H1 (cell line): ENCODE measurements at regions not wholly inside any gene's neighbourhood (a gene's known extent, or its start where the extent isn't known, plus 50 kb on each side); places are given as distances from the start of the nearest gene placed in this dataset.

Source experiments
- BCL11A ChIP-seq, 2 experiments: IDR thresholded peaks; one replicate each; pipeline ENCODE4 v1.6.1; 2011; ENCODE audit warnings: low read depth in 2 of 2, low read length in 2 of 2, mild to moderate bottlenecking in 2 of 2
- CTCF ChIP-seq, 3 experiments: IDR thresholded peaks; 1 replicate in 2 of 3; 2 replicates in 1 of 3; pipeline versions ENCODE4 v1.5.1 to v1.6.1; 2011; ENCODE audit warnings: low read length in 3 of 3, mild to moderate bottlenecking in 3 of 3, inconsistent platforms in 2 of 3, low read depth in 1 of 3, moderate library complexity in 1 of 3; ENCODE audit not compliant: insufficient read depth in 1 of 3; ENCODE audit errors: control extremely low read depth in 1 of 3
- EP300 ChIP-seq, 2 experiments: IDR thresholded peaks; 1 replicate in 1 of 2; 2 replicates in 1 of 2; pipeline ENCODE4 v1.6.1; 2011 to 2012; ENCODE audit warnings: low read depth in 2 of 2, low read length in 2 of 2, mild to moderate bottlenecking in 2 of 2, borderline replicate concordance in 1 of 2, inconsistent platforms in 1 of 2, moderate library complexity in 1 of 2
- HDAC2 ChIP-seq, 2 experiments: fragments of 300-600 bp in 1 of 2; sonication (generic) in 1 of 2; IDR thresholded peaks; 2 replicates each; pipeline ENCODE4 v1.6.1; 2011 to 2012; ENCODE audit warnings: low read depth in 2 of 2, low read length in 2 of 2, mild to moderate bottlenecking in 2 of 2, moderate library complexity in 2 of 2, borderline replicate concordance in 1 of 2, inconsistent platforms in 1 of 2
- JUN ChIP-seq: IDR thresholded peaks from 2 replicates; pipeline ENCODE4 v1.6.1; 2011; ENCODE audit warnings: low read depth, mild to moderate bottlenecking, improper control_type of control experiment, low read length
- MAFK ChIP-seq: IDR thresholded peaks from 2 replicates; pipeline ENCODE4 v1.6.1; 2012; ENCODE audit warnings: low read depth, mild to moderate bottlenecking, improper control_type of control experiment, low read length
- RNF2 ChIP-seq: fragments of 200-900, 300-1000 bp; sonication (generic); IDR thresholded peaks from 2 replicates; pipeline ENCODE4 v1.7.1; 2016; ENCODE audit warnings: borderline replicate concordance, low read depth, mild to moderate bottlenecking, antibody characterized with exemption, low read length; ENCODE audit not compliant: poor library complexity, severe bottlenecking; ENCODE audit errors: missing control alignments

GRCh38 chr11:114964676-114965214 is 286.4 kb downstream of the NXPE2 start:
- no peak for TF ChIP-seq CTCF (IDR thresholded peaks at IDR 0.05; ENCODE audit: control extremely low read depth in 1 of 3, insufficient read depth in 1 of 3, low read depth in 1 of 3, low read length in 3 of 3)
- TF ChIP-seq MAFK, result no peak
- no peak for TF ChIP-seq BCL11A (IDR thresholded peaks at IDR 0.05; ENCODE audit: low read depth in 2 of 2, low read length in 2 of 2)
- no peak for TF ChIP-seq HDAC2 (IDR thresholded peaks at IDR 0.05; ENCODE audit: borderline replicate concordance in 1 of 2, low read depth in 2 of 2, low read length in 2 of 2)
- no peak for TF ChIP-seq JUN
- no peak for TF ChIP-seq EP300 (IDR thresholded peaks at IDR 0.05; ENCODE audit: borderline replicate concordance in 1 of 2, low read depth in 2 of 2, low read length in 2 of 2)
- TF ChIP-seq RNF2, result no peak
